Neuronal stem cell (in vitro differentiated cells): ENCODE measurements at regions not wholly inside any gene's neighbourhood (a gene's known extent, or its start where the extent isn't known, plus 50 kb on each side); places are given as distances from the start of the nearest gene placed in this dataset.

Experiments
- DNase-seq: peaks from one replicate; pipeline ENCODE4 v3.0.0-alpha.2; 2013; ENCODE audit warnings: low spot score
- H2AFZ ChIP-seq: one replicate; pipeline ENCODE4 v1.6.1; 2013; ENCODE audit warnings: mild to moderate bottlenecking, low read length, inconsistent platforms
- H2AK5ac ChIP-seq: 2 replicates; pipeline ENCODE4 v1.6.1; 2013; ENCODE audit warnings: low read depth, mild to moderate bottlenecking, inconsistent platforms, low read length, moderate library complexity, mixed read lengths
- H2BK120ac ChIP-seq: 2 replicates; pipeline ENCODE4 v1.6.1; 2013; ENCODE audit warnings: low read depth, mild to moderate bottlenecking, inconsistent platforms, low read length, moderate library complexity, mixed read lengths
- H2BK12ac ChIP-seq: one replicate; pipeline ENCODE4 v1.6.1; 2013; ENCODE audit warnings: low read length, inconsistent platforms
- H2BK15ac ChIP-seq: 2 replicates; pipeline ENCODE4 v1.6.1; 2013; ENCODE audit warnings: mild to moderate bottlenecking, low read length, inconsistent platforms, mixed read lengths
- H2BK5ac ChIP-seq: one replicate; pipeline ENCODE4 v1.6.1; 2013; ENCODE audit warnings: inconsistent platforms, mild to moderate bottlenecking, low read length, moderate library complexity
- H3K14ac ChIP-seq: one replicate; pipeline ENCODE4 v1.6.1; 2013; ENCODE audit warnings: low read length, inconsistent platforms
- H3K18ac ChIP-seq: 2 replicates; pipeline ENCODE4 v1.6.1; 2013; ENCODE audit warnings: low read length, inconsistent platforms
- H3K23ac ChIP-seq: 2 replicates; pipeline ENCODE4 v1.6.1; 2013; ENCODE audit warnings: low read depth, mild to moderate bottlenecking, mixed read lengths, low read length, inconsistent platforms; ENCODE audit not compliant: poor library complexity
- H3K27ac ChIP-seq: replicated peaks from 3 replicates; pipeline ENCODE4 v1.5.1; 2013; ENCODE audit warnings: low read length, inconsistent platforms
- H3K27me3 ChIP-seq, 3 experiments: 2 replicates each; pipeline ENCODE4 v1.6.1; 2013; ENCODE audit warnings: low read length in 3 of 3, mild to moderate bottlenecking in 2 of 3, inconsistent platforms in 1 of 3, low read depth in 1 of 3, mixed read lengths in 1 of 3, moderate library complexity in 1 of 3; ENCODE audit not compliant: control insufficient read depth in 3 of 3, insufficient read depth in 3 of 3
- H3K36me3 ChIP-seq, 2 donors: replicated peaks in 1 of 2; 2 replicates each; pipeline ENCODE4 v1.6.1; 2013; ENCODE audit warnings: low read length in 2 of 2; ENCODE audit not compliant: control insufficient read depth in 2 of 2, insufficient read depth in 2 of 2
- H3K4ac ChIP-seq: 2 replicates; pipeline ENCODE4 v1.6.1; 2013; ENCODE audit warnings: inconsistent platforms, mild to moderate bottlenecking, low read length, moderate library complexity
- H3K4me1 ChIP-seq, 2 donors: 1 replicate in 1 of 2; 2 replicates in 1 of 2; pipeline ENCODE4 v1.6.1; 2013; ENCODE audit warnings: low read length in 2 of 2, low read depth in 1 of 2; ENCODE audit not compliant: control insufficient read depth in 2 of 2, insufficient read depth in 1 of 2
- H3K4me2 ChIP-seq: one replicate; pipeline ENCODE4 v1.6.1; 2013; ENCODE audit warnings: mild to moderate bottlenecking, low read length, inconsistent platforms; ENCODE audit not compliant: insufficient read depth, poor library complexity, severe bottlenecking
- H3K4me3 ChIP-seq, 2 donors: 2 replicates each; pipeline ENCODE4 v1.5.1; 2013; ENCODE audit warnings: low read length in 2 of 2, mild to moderate bottlenecking in 2 of 2, inconsistent platforms in 1 of 2, moderate library complexity in 1 of 2
- H3K79me1 ChIP-seq: one replicate; pipeline ENCODE4 v1.6.1; 2013; ENCODE audit warnings: low read depth, mild to moderate bottlenecking, inconsistent platforms, low read length, moderate library complexity
- H3K9ac ChIP-seq: one replicate; pipeline ENCODE4 v1.6.1; 2013; ENCODE audit warnings: mild to moderate bottlenecking, low read depth, low read length, inconsistent platforms; ENCODE audit not compliant: poor library complexity
- H3K9me3 ChIP-seq, 2 donors: replicated peaks in 1 of 2; 2 replicates each; pipeline versions ENCODE3 to v1.6.1; 2013; ENCODE audit warnings: low read length in 2 of 2, mild to moderate bottlenecking in 2 of 2, inconsistent platforms in 1 of 2, low read depth in 1 of 2, mixed read lengths in 1 of 2, moderate library complexity in 1 of 2; ENCODE audit not compliant: control insufficient read depth in 2 of 2, insufficient read depth in 1 of 2
- H4K8ac ChIP-seq: one replicate; pipeline ENCODE4 v1.6.1; 2013; ENCODE audit warnings: low read depth, mild to moderate bottlenecking, inconsistent platforms, low read length, moderate library complexity
- H4K91ac ChIP-seq: one replicate; pipeline ENCODE4 v1.6.1; 2013; ENCODE audit warnings: low read length, low read depth, mild to moderate bottlenecking, inconsistent platforms; ENCODE audit not compliant: poor library complexity
- WGBS, 2 donors: extraction: QIAGEN DNeasy Blood & Tissue Kit; methylation state at CpG; one replicate each; pipeline ENCODE4 v1.1.7; 2013; ENCODE audit warnings: missing lambda C conversion rate in 2 of 2, mixed read lengths in 1 of 2; ENCODE audit not compliant: insufficient read length in 2 of 2, insufficient replicate concordance in 1 of 2; ENCODE audit errors: extremely low coverage in 2 of 2; 5-methylcytosine and 5-hydroxymethylcytosine counted together

GRCh38 chr9:105004466-105005090, 76.6 kb upstream of the ABCA1 start:
- H3K4me3 ChIP-seq, result no peak overlapping the region
- H2BK12ac ChIP-seq, result no peak overlapping the region
- no peaks in the 10 kb centered on the region for H3K36me3 ChIP-seq
- no peak overlapping the region for H4K8ac ChIP-seq
- H3K9ac ChIP-seq, result no peak overlapping the region
- H3K4ac ChIP-seq, result no peak overlapping the region
- H2BK5ac ChIP-seq, result no peak overlapping the region
- no peak for DNase-seq
- no peak overlapping the region for H3K4me2 ChIP-seq
- H2BK120ac ChIP-seq, result no peak overlapping the region
- H3K14ac ChIP-seq, result no peak overlapping the region
- no peak overlapping the region for H2AFZ ChIP-seq
- no peak overlapping the region for H2BK15ac ChIP-seq
- H4K91ac ChIP-seq, result no peak overlapping the region
- no peaks in the 10 kb centered on the region for H3K9me3 ChIP-seq
- no peaks in the 10 kb centered on the region for H3K27me3 ChIP-seq
- no peak overlapping the region for H2AK5ac ChIP-seq
- no peak overlapping the region for H3K18ac ChIP-seq
- WGBS, 2 donors, result no CpG with 5 or more reads among the region's 7 CpGs
- no peak overlapping the region for H3K23ac ChIP-seq
- H3K79me1 ChIP-seq, result no peaks in the 10 kb centered on the region
- H3K4me1 ChIP-seq, result no peaks in the 10 kb centered on the region
- H3K27ac ChIP-seq, result no peak overlapping the region

DNA sequence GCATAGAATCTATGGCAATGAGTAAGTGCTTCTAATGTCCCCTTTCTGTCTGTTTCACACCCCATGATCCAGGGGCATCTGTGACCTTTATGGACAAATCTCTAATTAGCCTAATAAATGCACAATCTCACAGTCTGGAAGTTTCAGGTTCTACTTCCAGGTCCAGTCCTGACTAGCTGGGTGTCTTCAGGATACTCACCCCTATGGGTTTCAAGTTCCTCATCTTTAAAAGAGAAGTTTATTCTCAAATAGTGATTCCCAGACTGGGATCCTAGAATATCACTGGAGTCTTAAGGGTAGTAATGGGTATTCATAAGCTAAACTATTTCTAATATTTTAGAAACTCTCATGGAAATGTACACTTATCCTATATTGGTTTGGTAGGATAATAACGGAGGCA, 77.2 kb upstream of the ABCA1 start:
- DNase-seq, result no peak
- no peak overlapping the region for H3K9ac ChIP-seq
- no peaks in the 10 kb centered on the region for H3K4me1 ChIP-seq
- WGBS, 2 donors, result no CpG with 5 or more reads among the region's 1 CpG
- no peak overlapping the region for H3K4me2 ChIP-seq
- no peaks in the 10 kb centered on the region for H3K9me3 ChIP-seq
- no peaks in the 10 kb centered on the region for H3K36me3 ChIP-seq
- H3K18ac ChIP-seq, result no peak overlapping the region
- H3K79me1 ChIP-seq, result no peaks in the 10 kb centered on the region
- no peak overlapping the region for H4K8ac ChIP-seq
- H2BK5ac ChIP-seq, result no peak overlapping the region
- no peak overlapping the region for H3K27ac ChIP-seq
- no peak overlapping the region for H2BK120ac ChIP-seq
- no peak overlapping the region for H3K14ac ChIP-seq
- no peak overlapping the region for H2BK15ac ChIP-seq
- no peak overlapping the region for H3K4ac ChIP-seq
- no peak overlapping the region for H3K4me3 ChIP-seq
- H3K23ac ChIP-seq, result no peak overlapping the region
- H4K91ac ChIP-seq, result no peak overlapping the region
- H2AFZ ChIP-seq, result no peak overlapping the region
- no peaks in the 10 kb centered on the region for H3K27me3 ChIP-seq
- H2BK12ac ChIP-seq, result no peak overlapping the region
- no peak overlapping the region for H2AK5ac ChIP-seq

GRCh38 chr9:105006514-105006913, 78.6 kb upstream of the ABCA1 start:
- Histone ChIP-seq H3K4ac (no peak overlapping the region), H2BK15ac (no peak overlapping the region), H3K18ac (no peak overlapping the region), H2BK5ac (no peak overlapping the region), H4K91ac (no peak overlapping the region), H3K4me1 (no peaks in the 10 kb centered on the region), H3K36me3 (no peaks in the 10 kb centered on the region), H3K79me1 (no peaks in the 10 kb centered on the region), H3K9me3 (no peaks in the 10 kb centered on the region), H2BK120ac (no peak overlapping the region), H3K14ac (no peak overlapping the region), H3K27me3 (no peaks in the 10 kb centered on the region), H2AK5ac (no peak overlapping the region), H3K23ac (no peak overlapping the region), H2AFZ (no peak overlapping the region), H3K9ac (no peak overlapping the region), H2BK12ac (no peak overlapping the region), H3K4me2 (no peak overlapping the region), H3K4me3 (no peak overlapping the region), H4K8ac (no peak overlapping the region), H3K27ac (no peak overlapping the region)
- WGBS, 2 donors, result no CpG with 5 or more reads among the region's 2 CpGs
- DNase-seq, result no peak

GRCh38 chr9:105007143-105007542, 79.2 kb upstream of the ABCA1 start:
- no peaks in the 10 kb centered on the region for H3K27me3 ChIP-seq
- H3K79me1 ChIP-seq, result no peaks in the 10 kb centered on the region
- H2AK5ac ChIP-seq, result no peak overlapping the region
- H2BK15ac ChIP-seq, result no peak overlapping the region
- no peak overlapping the region for H3K23ac ChIP-seq
- H2BK5ac ChIP-seq, result no peak overlapping the region
- no peaks in the 10 kb centered on the region for H3K9me3 ChIP-seq
- no peak overlapping the region for H3K4me2 ChIP-seq
- no peak overlapping the region for H2BK12ac ChIP-seq
- no peak for DNase-seq
- no CpG with 5 or more reads among the region's 2 CpGs for WGBS, 2 donors
- no peak overlapping the region for H3K14ac ChIP-seq
- H3K4ac ChIP-seq, result no peak overlapping the region
- H3K36me3 ChIP-seq, result no peaks in the 10 kb centered on the region
- no peak overlapping the region for H3K9ac ChIP-seq
- no peak overlapping the region for H4K8ac ChIP-seq
- no peak overlapping the region for H4K91ac ChIP-seq
- H3K4me3 ChIP-seq, result no peak overlapping the region
- no peak overlapping the region for H3K18ac ChIP-seq
- no peak overlapping the region for H3K27ac ChIP-seq
- no peaks in the 10 kb centered on the region for H3K4me1 ChIP-seq
- no peak overlapping the region for H2BK120ac ChIP-seq
- H2AFZ ChIP-seq, result peak overlapping the region; percentile 20
